NCI-H446 treated with DMSO at 0.1 percent for 48 hours (cell line): ENCODE measurements at regions not wholly inside any gene's neighbourhood (a gene's known extent, or its start where the extent isn't known, plus 50 kb on each side); places are given as distances from the start of the nearest gene placed in this dataset.
"Not testable (repeated sequence)": the region's sequence is repeated elsewhere in the genome, so short reads cannot be mapped to it uniquely, and the experiment has no call there.

Experiments used
- DNase-seq: peaks from one replicate; lab custom pipeline; 2025; lab: John Stamatoyannopoulos, UW

DNA sequence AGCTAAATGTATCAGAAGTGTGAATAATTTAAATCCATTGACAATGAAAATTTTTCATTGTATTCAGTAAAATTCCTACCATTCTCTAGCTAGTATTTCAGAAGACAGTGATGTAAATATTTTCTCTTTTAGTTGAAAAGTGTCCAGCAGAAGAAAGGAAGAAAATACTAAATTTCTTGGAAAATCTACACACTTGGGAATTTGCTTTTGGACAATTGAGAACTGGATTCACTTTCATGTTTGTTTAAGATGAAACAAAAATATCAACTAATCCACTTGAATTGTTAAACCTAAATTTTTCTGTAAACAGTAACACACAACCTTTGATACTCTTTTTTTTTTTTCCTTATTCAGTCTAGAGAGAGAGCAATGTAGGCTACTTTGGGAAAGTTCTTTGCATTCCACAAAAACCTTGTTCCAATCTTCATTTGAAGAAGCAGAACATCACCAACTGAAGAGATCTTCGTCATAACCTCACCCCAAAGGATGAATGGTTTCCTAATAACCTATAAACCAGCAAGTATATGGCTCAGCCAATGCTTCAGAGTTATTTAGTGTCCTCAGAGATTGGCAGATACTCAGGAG, 155.1 kb upstream of the GORAB start:
- DNase-seq: no peak

DNA sequence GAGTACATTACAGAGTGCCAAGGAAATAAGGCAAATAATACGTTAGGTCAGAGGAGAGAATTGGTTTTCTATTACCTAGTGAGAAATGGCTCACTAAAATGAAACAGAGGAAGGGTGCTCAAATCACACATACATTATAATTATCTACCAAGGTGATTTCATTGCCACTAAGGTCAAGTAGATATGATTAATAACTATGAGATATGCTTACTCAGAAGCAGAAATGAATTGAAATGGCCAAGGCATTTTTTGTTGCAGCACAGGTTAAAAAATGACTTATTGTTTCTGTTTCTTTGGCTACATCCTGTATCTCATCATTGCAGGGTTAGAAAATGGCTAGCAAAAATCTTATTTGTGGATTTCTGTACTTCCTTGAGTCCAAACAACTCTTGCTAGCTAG, 154.5 kb upstream of the GORAB start:
- DNase-seq: no peak

DNA sequence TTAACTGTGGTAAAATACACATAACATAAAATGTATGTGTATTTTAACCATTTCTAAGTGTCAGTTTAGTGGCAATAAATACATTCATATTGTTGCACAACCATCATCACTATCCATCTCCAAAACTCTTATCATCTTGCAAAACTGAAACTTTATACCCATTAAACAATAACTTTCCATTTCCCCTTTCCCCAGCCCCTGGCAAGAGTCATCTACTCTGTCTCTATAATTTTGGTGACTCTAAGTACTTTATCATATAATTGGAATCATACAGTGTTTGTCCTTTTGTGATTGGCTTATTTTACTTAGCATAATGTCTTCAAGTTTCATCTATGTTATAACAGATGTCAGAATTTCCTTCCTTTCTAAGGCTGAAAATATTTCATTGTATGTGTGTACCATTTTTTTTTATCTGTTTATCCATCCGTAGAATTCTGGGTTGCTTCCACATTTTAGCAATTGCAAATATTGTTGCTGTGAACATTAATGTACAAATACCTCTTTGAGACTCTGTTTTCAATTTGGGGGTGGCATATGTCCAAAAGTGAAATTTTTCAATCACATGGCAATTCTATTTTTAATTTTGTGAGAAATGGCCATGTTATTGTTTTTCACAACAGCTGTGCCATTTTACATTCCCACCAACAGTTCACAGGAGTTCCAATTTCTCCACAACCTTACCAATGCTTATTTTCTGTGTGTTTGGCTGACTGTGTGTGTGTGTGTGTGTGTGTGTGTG, 153.9 kb upstream of the GORAB start:
- DNase-seq: peak; percentile 60

DNA sequence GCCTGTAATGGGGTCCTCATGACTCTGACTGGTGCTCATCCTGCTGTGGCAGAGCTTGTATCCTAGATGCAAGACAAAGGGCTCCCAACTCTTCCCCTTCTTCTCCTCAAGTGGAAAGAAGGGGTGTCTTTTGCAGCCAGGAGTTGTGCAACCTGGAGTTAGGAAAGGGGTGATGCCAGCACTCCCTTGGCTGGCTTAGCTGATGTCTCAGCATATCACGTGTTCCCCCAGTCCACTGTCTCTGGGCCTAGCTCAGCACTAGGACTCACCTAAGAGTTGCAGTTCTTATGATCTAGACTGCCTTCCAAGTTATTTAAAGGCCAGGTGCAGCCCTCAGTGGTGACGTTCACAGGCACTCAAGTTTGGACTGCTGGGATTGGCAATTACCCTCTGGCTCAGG, 146.2 kb upstream of the GORAB start:
- DNase-seq: no peak

DNA sequence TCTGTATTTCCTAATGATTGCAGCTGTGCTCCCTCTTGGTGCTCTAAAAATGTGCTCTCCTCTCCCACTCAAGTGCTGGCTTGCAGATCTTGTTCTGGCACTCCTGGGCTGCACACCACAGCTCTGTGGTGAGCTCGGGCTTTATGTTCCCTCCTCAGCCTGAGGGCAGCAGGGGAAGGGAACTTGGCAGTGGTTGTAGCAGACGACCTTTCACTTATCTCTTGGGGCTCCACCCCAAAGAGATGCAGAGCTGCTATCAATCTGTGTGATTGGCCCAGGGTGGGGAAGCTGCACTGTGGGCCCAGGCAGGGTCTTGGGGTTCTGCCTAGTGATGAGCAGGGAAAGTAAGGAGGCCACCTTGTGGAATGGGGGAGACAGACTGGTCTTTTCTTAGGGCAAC, 143.5 kb upstream of the GORAB start:
- no peak for DNase-seq

DNA sequence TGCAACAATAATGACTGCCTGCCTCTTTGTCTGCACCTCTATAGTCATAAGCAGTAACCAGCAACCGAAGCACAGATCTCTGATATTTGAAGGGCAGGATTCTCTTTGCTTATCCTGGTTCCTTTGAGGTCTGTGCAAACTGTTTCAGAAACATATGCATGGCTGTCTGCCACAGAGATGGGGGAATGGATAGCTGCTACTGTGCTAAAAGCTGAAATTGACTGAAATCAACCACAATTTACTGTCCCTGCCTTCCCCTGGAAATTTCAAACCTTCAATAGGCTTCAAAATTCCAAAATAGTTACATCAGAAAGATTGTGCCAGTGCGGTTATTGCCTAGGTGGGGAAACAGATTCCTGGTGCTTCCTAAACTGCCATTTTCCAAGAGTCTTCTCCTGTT, 136.8 kb upstream of the GORAB start:
- DNase-seq: no peak

DNA sequence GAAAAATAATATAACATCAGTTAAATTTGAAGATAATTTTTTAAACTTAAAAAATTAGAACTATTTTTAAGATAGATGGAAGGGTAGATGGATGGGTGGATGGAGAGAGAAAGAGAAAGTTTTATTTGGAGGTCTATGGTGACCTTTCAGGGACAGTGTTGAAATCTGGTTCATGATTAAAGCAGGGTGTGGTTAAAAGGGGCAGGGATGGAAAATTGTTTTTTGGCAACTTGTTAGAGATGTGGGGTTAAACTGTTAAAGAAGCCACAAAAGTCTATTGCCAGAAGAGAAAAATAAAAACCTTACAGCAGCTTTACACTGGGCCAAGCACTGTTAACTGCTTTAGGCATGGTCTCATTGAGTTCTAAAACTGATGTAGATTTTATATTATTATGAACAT, 134.9 kb upstream of the GORAB start:
- no peak for DNase-seq

DNA sequence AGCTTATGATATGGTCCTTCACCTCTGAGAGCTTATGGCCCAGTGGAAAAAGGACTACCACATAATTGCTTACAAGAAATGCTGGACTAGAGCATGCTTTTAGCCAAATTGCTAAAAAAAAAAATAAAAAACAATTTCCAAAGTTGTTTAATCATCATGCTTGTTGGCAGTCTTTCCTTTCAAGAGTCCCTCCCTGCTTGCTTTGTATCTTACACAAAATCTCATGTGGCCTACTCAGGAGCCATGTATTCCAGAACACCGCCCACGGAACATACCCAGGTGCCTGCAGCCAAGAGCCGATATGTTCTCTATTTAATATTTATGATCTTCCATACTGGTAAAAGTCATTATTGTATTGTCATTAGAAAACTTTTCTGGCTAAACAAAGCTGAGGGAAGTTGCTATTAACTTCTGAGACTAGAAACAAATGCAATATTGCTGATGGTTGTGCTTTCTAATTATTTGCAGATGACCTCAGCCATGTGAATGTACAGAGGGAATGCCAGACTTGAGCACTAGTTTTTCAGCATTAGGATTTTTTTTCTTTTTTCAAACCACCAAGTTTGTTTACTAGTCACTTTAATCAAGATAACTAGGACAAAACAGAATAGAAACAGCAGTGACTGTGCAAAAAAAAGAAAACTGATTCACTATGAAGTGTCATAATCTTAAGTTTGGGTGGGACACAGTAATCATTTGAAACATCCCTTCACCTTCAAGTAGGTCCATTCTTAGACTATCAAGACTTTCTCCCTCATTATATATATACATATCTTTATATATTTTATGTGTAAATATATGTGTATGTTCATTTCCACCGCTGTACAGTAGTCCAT, 129.3 kb upstream of the GORAB start:
- DNase-seq: no peak

DNA sequence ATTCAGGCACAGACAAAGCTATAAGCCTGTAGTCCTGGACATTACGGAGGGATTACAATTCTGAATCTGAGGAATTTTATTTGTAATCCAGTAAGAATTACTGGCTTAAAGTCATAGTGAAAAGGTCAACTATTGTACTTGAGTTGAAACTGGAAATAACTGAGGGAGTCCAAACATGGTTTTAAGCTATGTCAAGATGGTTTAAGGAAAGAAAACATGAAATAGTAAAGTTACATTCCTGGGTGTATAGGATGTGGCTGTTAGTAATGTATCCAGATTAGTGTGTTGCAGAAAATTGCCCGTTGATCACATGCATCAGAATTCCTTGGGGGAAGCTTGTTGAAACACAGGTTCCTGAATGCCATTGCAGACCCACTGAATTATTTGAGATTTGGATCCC, 124.8 kb upstream of the GORAB start:
- DNase-seq: no peak

DNA sequence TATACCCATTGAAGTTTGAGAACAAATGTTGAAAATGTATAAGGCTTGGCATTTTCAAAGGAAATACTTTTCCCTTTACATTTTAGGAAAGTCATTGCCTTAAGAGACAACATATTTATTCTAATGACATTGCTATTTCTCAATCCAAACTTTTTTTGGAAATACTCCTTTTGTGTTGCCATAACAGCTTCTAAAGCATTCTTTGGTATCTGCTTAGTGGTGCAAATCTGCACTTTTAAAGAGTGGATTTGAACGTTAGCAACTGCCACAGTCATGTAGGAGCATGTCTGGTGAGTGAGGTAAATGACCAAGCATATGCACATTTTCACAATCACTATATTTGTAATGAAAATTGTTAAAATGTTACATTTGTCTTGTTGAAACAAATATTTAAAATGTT, 124.4 kb upstream of the GORAB start:
- no peak for DNase-seq

DNA sequence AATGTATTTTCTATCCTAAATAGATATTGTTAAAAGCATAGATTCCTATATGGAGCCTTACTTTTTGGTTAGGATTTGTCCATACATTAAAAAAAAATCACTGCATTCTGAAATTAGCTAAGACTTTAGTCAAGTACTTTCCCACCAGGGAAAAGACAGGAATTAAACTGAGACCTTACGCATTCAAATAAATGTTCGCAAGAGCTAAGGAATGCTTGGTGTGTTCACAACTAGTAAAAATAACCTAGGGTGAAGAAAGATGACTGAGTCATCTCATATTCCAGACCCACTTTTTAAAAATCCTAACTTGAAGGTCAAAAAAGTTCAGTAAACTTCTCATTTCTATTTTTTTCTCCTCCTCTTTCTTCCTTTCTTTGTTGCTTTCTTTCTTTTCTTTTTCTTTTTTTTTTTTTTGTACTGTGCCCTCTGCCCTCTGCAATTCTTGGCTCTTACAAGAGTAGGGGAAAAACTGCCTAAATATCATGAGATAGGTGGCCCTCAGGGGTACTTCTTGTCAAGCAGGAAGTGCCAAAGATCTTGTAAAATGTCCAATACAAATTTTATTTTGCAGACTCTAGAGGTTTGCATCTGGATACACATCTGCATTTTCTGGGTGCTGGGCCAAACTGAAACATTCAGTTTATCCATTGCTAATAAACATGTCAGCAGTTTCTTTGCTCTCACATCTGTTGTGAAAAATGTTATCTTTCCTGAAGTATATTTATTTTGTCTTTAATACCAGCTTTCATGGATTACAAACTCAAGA, 121.4 kb upstream of the GORAB start:
- no peak for DNase-seq

DNA sequence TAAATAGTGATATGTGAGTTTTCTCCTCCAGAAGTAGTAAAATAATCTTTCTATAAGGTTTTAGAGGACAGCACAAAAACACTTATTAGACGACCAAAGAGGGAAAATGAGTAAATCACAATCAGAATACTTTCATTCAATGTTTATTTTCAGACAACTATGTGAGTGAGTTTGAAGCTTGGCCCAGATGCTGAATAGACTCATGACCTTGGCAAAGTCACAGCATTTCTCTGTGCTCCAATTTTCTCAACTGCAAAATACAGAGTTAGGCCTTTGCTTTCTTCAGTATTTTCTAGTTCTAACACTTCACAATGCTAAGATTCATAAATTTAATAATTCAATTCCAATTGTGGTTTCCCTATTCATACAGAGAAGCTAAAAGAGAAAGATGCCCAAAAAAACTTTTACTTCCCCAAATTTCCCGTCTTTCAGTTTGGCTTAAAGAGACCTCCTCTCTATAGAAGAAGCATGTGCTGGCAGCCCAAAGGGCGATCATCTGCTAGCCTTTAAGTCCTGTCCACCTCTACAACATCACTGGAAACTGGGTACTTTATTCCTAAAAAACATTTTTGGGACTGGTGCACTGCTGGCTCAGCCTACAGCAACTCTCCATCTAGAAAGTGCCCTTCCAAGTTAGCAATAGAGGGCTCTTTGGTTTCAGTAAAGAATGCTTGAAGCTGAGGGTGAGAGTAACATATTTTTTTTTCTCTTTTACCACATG, 116.8 kb upstream of the GORAB start:
- no peak for DNase-seq

DNA sequence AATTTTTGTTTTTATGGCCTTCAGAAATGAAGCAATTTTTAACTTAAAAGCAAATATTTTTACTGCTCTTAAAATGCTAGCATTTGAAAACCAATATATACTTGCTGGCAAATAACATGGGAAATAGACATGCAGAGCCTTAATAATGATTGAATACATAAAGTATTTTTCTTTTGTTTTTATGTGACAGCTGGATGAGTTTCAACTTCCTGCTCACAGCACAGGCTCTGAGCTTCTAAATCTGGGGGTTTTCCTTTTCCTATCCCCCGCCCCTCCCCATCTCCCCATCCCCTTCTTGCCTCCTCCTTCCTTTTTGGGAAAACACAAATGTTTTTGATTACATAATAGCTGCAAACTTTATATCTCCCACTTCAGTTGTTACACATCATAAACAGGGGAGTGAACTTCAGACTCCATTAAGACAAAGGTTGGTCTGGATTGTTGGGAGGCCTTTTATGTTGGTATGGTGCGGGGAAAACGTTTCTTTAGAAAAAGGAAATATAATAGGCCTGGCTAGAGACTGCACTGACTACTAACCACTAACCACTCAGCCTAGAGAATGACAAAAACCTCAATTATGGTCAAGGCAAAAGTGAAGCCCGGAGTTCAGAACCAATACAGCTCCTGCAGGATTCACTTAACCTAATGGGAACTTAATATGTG, 116.1 kb upstream of the GORAB start:
- no peak for DNase-seq

DNA sequence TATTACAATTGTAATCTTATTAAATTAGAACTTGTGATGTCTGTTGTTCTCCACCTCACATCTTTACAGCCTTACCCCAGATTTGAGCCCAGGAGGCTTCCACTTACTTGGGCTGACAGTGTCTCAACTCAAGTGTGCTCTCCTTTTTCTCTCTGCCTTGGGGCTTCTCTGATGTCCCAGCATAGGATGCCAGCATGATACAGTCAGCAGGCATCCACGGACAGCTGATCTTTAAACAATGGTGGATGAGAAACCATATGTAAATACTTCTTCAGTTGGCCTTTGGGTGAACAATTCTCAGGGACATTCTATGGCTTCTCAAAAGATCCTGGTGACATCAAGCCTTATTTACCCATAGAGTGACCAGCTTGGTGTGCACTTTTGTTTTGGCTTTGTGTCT, 107.6 kb upstream of the GORAB start:
- no peak for DNase-seq

DNA sequence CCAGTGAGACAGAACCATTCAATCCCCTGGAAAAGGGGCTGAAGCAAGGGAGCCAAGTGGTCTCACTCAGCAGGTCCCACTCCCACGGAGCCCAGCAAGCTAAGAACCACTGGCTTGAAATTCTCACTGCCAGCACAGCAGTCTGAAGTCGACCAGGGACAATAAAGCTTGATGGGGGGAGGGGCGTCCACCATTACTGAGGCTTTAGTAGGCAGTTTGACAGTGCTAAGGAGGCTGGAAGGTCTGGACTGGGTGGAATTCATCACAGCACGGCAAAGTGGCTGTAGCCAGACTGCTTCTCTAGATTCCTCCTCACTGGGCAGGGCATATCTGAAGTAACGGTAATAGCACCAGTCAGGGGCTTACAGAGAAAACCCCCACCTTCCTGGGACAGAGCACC, 105.4 kb upstream of the GORAB start:
- no peak for DNase-seq

DNA sequence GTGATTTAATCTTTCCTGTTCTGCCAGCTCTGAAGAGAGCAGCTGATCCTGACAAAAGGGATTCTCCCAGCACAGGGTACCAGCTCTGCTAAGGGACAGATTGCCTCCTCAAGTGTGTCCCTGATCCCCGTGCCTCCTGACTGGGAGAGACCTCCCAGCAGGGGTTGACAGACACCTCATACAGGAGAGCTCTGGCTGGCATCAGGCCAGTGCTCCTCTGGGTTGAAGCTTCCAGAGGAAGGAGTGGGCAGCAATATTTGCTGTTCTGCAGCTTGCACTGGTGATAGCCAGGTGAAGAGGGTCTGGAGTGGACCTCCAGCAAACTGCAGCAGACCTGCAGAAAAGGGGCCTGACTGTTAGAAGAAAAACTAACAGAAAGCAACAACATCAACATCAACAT, 105.0 kb upstream of the GORAB start:
- not testable (repeated sequence) for DNase-seq

DNA sequence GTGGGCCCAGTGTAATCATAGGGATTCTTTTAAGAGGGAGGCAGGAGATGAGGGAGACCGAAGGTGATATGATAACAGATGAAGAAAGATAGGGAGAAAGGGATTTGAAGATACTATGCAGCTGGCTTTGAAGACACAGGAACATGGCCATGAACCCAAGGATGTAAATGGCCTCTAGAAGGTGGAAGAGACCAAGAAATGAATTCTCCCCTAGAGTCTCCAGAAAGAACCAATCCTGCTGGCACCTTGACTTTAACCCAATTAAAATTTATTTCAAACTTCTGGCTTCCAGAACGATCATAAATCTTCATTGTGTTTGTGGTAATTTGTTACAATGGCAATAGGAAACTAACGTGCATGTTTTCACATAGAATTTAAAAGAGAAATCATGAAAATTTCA, 95.0 kb upstream of the GORAB start:
- no peak for DNase-seq

DNA sequence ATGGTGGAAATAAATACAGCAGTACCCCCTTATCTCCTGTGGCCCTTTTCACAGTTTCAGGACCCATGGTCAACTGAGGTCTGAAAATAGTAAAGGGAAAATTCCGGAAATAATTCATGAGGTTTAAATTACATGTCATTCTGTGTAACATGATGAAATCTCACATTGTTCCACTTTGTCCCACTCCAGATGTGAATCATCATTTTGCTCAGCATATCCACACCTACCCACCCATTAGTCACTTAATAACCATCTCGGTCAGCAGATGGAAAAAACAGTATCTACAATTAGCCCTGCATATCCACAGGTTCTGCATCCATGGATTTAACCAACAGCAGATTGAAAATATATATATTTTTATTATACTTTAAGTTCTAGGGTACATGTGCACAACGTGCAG, 86.9 kb upstream of the GORAB start:
- DNase-seq: no peak

DNA sequence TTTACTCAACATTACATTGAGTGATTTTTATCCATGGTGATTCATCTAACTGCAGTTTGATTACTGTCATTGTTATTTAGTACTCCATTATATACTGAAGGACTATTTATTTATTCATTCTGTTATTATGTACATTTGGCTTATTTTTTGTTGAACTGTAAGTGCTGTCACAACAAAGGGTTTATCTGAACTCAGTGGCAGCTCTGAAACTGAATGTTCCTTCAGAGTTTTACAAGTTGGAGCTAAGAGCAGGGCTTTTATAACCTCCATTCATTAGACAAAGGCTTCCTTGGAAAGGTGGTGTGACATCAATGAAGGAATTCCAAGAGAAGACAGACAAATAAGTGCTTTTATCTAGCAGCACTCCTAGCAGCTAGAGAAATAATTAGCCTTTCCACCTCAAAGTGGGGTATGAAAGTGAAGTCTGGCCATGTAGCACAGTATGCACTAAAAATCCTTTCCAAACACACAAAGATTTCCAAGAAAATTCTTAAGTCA, 83.3 kb upstream of the GORAB start:
- DNase-seq: no peak

DNA sequence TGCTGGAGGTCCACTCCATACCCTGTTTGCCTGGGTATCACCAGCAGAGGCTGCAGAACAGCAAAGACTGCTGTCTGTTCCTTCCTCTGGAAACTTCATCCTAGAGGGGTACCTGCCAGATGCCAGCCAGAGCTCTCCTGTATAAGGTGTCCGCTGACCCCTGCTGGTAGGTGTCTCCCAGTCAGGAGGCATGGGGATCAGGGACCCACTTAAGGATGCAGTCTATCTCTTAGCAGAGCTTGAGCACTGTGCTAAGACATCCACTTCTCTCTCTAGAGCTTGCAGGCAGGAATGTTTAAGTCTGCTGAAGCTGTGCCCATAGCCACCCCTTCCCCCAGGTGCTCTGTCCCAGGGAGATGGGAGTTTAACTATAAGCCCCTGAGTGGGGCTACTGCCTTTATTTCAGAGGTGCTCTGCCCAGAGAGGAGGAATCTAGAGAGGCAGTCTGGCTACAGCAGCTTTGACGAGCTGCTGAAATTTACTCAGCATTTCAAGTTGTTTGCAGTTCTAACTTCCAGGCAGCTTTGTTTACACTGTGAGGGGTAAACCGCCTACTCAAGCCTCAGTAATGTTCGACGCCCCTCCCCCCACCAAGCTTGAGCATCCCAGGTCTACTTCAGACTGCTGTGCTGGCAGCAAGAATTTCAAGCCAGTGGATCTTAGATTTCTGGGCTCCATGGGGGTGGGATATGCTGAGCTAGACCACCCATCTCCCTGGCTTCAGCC, 74.5 kb upstream of the GORAB start:
- DNase-seq: not testable (repeated sequence)
